CMK (cell line): ENCODE measurements at regions not wholly inside any gene's neighbourhood (a gene's known extent, or its start where the extent isn't known, plus 50 kb on each side); places are given as distances from the start of the nearest gene placed in this dataset.

ENCODE experiments used
- DNase-seq: peaks from one replicate; pipeline ENCODE4 v3.0.0-alpha.2; 2010; ENCODE audit warnings: low read depth

- DNase-seq: no peak
Measured at GRCh38 chr2:136402281-136402680, 284.3 kb upstream of the CXCR4 start.

- DNase-seq: no peak
Measured at GRCh38 chr2:136399667-136400289, 281.8 kb upstream of the CXCR4 start.

GRCh38 chr2:136395582-136395981 lies 277.6 kb upstream of the CXCR4 start:
- no peak for DNase-seq

- DNase-seq: no peak
Measured at GRCh38 chr2:136394136-136395060, 276.4 kb upstream of the CXCR4 start.

- no peak for DNase-seq
Measured at GRCh38 chr2:136393514-136393913, 275.6 kb upstream of the CXCR4 start.

- DNase-seq: no peak
Measured at GRCh38 chr2:136392897-136393505, 275.1 kb upstream of the CXCR4 start.

GRCh38 chr2:136389809-136390208 lies 271.9 kb upstream of the CXCR4 start:
- no peak for DNase-seq

GRCh38 chr2:136386046-136386445 lies 268.1 kb upstream of the CXCR4 start:
- no peak for DNase-seq

- no peak for DNase-seq
Measured at GRCh38 chr2:136384531-136385303, 266.8 kb upstream of the CXCR4 start.

- no peak for DNase-seq
Measured at GRCh38 chr2:136383167-136383566, 265.2 kb upstream of the CXCR4 start.

GRCh38 chr2:136381722-136382633 lies 264.0 kb upstream of the CXCR4 start:
- no peak for DNase-seq

- no peak for DNase-seq
Measured at GRCh38 chr2:136381245-136381644, 263.3 kb upstream of the CXCR4 start.

- peak; percentile 9 for DNase-seq
Measured at GRCh38 chr2:136378712-136379595, 261.0 kb upstream of the CXCR4 start.

- DNase-seq: no peak
Measured at GRCh38 chr2:136377423-136378382, 259.8 kb upstream of the CXCR4 start.

GRCh38 chr2:136376798-136377211 lies 258.9 kb upstream of the CXCR4 start:
- no peak for DNase-seq

- DNase-seq: no peak
Measured at GRCh38 chr2:136376211-136376610, 258.3 kb upstream of the CXCR4 start.

- DNase-seq: no peak
Measured at GRCh38 chr2:136375017-136375901, 257.3 kb upstream of the CXCR4 start.

- DNase-seq: no peak
Measured at GRCh38 chr2:136373841-136374240, 255.9 kb upstream of the CXCR4 start.
